Prostate gland (tissue), 2 donors: ENCODE measurements at regions not wholly inside any gene's neighbourhood (a gene's known extent, or its start where the extent isn't known, plus 50 kb on each side); places are given as distances from the start of the nearest gene placed in this dataset.

Source experiments
- DNase-seq: peaks from one replicate; pipeline ENCODE4 v3.0.0-alpha.2; 2019; ENCODE audit warnings: low spot score
- H3K27ac ChIP-seq, 2 donors: fragments of 200-600 bp; sonication (generic); 2 replicates each; pipeline ENCODE4 v1.5.1; 2017 to 2019
- H3K27me3 ChIP-seq: fragments of 200-600 bp; sonication (generic); replicated peaks from 2 replicates; pipeline ENCODE4 v1.5.1; 2019; ENCODE audit not compliant: insufficient read depth
- H3K36me3 ChIP-seq, 2 donors: fragments of 200-600 bp; sonication (generic); 1 replicate in 1 of 2; 2 replicates in 1 of 2; pipeline versions ENCODE4 v1.5.1 to v1.8.1; 2017 to 2019
- H3K4me1 ChIP-seq: fragments of 200-600 bp; sonication (generic); replicated peaks from 2 replicates; pipeline ENCODE4 v1.5.1; 2019
- H3K4me3 ChIP-seq, 2 donors: fragments of 200-600 bp; sonication (generic); 2 replicates each; pipeline ENCODE4 v1.5.1; 2017 to 2019
- H3K9me3 ChIP-seq: fragments of 200-600 bp; sonication (generic); 2 replicates; pipeline ENCODE4 v1.5.1; 2017
- CTCF ChIP-seq, 4 experiments: fragments of 200-600 bp in 2 of 4; fragments of 450-650 bp in 2 of 4; sonication (generic) in 2 of 4; IDR thresholded peaks; 1 replicate in 3 of 4; 2 replicates in 1 of 4; pipeline ENCODE4 v1.5.1; 2016 to 2019; ENCODE audit warnings: antibody characterized with exemption in 4 of 4, mild to moderate bottlenecking in 2 of 4, moderate library complexity in 2 of 4
- POLR2A ChIP-seq: fragments of 450-650 bp; IDR thresholded peaks from one replicate; pipeline ENCODE4 v1.6.1; 2016; ENCODE audit warnings: antibody characterized with exemption, mild to moderate bottlenecking
- POLR2AphosphoS5 ChIP-seq: sonication (generic); formaldehyde crosslinking; IDR thresholded peaks from one replicate; pipeline ENCODE4 v1.6.1; 2017; ENCODE audit warnings: antibody characterized with exemption
- WGBS: methylation state at CpG from one replicate; pipeline ENCODE4 v1.1.5; 2018; 5-methylcytosine and 5-hydroxymethylcytosine counted together
- intact Hi-C: fragments of 100-400 bp; cut with DNase I; formaldehyde crosslinking; loops from one replicate; pipeline ENCODE4 v1.14.2; 2022

- intact Hi-C loops, result no loop called here
- Histone ChIP-seq H3K9me3 (no peaks in the 10 kb centered on the region), H3K27me3 (no peaks in the 10 kb centered on the region), H3K4me1 (no peaks in the 10 kb centered on the region), H3K36me3 (no peaks in the 10 kb centered on the region), H3K27ac (no peak overlapping the region), H3K4me3 (no peak overlapping the region)
- DNase-seq, result no peak
- TF ChIP-seq CTCF (IDR thresholded peaks at IDR 0.05) (no peak), POLR2AphosphoS5 (no peak), POLR2A (no peak)
- WGBS, result 96% methylated on average over 3 of the region's 3 CpGs
Measured at GRCh38 chr2:175574069-175574468, 392.6 kb upstream of the ATP5MC3 start.

- Histone ChIP-seq H3K4me3 (no peak overlapping the region), H3K9me3 (no peaks in the 10 kb centered on the region), H3K27ac (no peak overlapping the region), H3K27me3 (no peaks in the 10 kb centered on the region), H3K36me3 (no peaks in the 10 kb centered on the region), H3K4me1 (no peaks in the 10 kb centered on the region)
- TF ChIP-seq CTCF (IDR thresholded peaks at IDR 0.05) (no peak), POLR2A (no peak), POLR2AphosphoS5 (no peak)
- WGBS, result 37% methylated on average over 4 of the region's 4 CpGs
- intact Hi-C loops, result no loop called here
- no peak for DNase-seq
Measured at GRCh38 chr2:175571078-175571653, 389.7 kb upstream of the ATP5MC3 start.

- no peak for DNase-seq
- Histone ChIP-seq H3K27me3 (no peaks in the 10 kb centered on the region), H3K27ac (no peak overlapping the region), H3K4me1 (no peaks in the 10 kb centered on the region), H3K36me3 (no peaks in the 10 kb centered on the region), H3K4me3 (no peak overlapping the region), H3K9me3 (no peaks in the 10 kb centered on the region)
- intact Hi-C loops, result no loop called here
- WGBS, result 81% methylated on average over 9 of the region's 9 CpGs
- TF ChIP-seq POLR2A (no peak), CTCF (IDR thresholded peaks at IDR 0.05) (no peak), POLR2AphosphoS5 (no peak)
Measured at GRCh38 chr2:175568109-175568730, 386.7 kb upstream of the ATP5MC3 start.

GRCh38 chr2:175567435-175568061 lies 386.0 kb upstream of the ATP5MC3 start:
- Histone ChIP-seq H3K4me1 (no peaks in the 10 kb centered on the region), H3K27me3 (no peaks in the 10 kb centered on the region), H3K9me3 (no peaks in the 10 kb centered on the region), H3K36me3 (no peaks in the 10 kb centered on the region), H3K4me3 (no peak overlapping the region), H3K27ac (no peak overlapping the region)
- intact Hi-C loops, result no loop called here
- DNase-seq, result no peak
- 74% methylated on average over 4 of the region's 4 CpGs for WGBS
- TF ChIP-seq POLR2AphosphoS5 (no peak), POLR2A (no peak), CTCF (IDR thresholded peaks at IDR 0.05) (no peak)
